DOHH2 (cell line): ENCODE measurements at regions not wholly inside any gene's neighbourhood (a gene's known extent, or its start where the extent isn't known, plus 50 kb on each side); places are given as distances from the start of the nearest gene placed in this dataset.

Source experiments
- H3F3A ChIP-seq: fragments of 200-600 bp; sonication (generic), shearing (Covaris generic); 2 replicates; pipeline ENCODE4 v1.6.0; 2016; ENCODE audit warnings: antibody characterized with exemption, mild to moderate bottlenecking; ENCODE audit not compliant: control insufficient read depth, insufficient read depth
- H3K27ac ChIP-seq: fragments of 200-600 bp; sonication (generic); 2 replicates; pipeline ENCODE4 v1.5.1; 2014; ENCODE audit warnings: low read depth, mild to moderate bottlenecking, low read length, moderate library complexity
- H3K27me3 ChIP-seq: fragments of 200-600 bp; sonication (generic); 2 replicates; pipeline ENCODE4 v1.6.1; 2014; ENCODE audit warnings: mild to moderate bottlenecking, low read length, mixed read lengths; ENCODE audit not compliant: control insufficient read depth
- H3K36me3 ChIP-seq: fragments of 200-600 bp; sonication (generic); 2 replicates; pipeline ENCODE4 v1.6.1; 2014; ENCODE audit warnings: mild to moderate bottlenecking, low read length, moderate library complexity, mixed read lengths; ENCODE audit not compliant: control insufficient read depth
- H3K4me1 ChIP-seq: fragments of 200-600 bp; sonication (generic); 2 replicates; pipeline ENCODE4 v1.6.1; 2014; ENCODE audit warnings: mild to moderate bottlenecking, low read length, mixed read lengths; ENCODE audit not compliant: control insufficient read depth
- H3K4me2 ChIP-seq: fragments of 200-600 bp; sonication (generic); 2 replicates; pipeline ENCODE4 v1.6.0; 2014; ENCODE audit warnings: mild to moderate bottlenecking, low read length, moderate library complexity
- H3K4me3 ChIP-seq: fragments of 200-600 bp; sonication (generic); 2 replicates; pipeline ENCODE4 v1.5.1; 2014; ENCODE audit warnings: mild to moderate bottlenecking, low read length, mixed read lengths
- H3K79me2 ChIP-seq: fragments of 200-600 bp; sonication (generic); 2 replicates; pipeline ENCODE4 v1.6.1; 2014; ENCODE audit warnings: mild to moderate bottlenecking, low read length, mixed read lengths; ENCODE audit not compliant: control insufficient read depth
- H3K9me2 ChIP-seq: fragments of 200-600 bp; sonication (generic); replicated peaks from 2 replicates; pipeline ENCODE4 v1.6.1; 2014; ENCODE audit warnings: mild to moderate bottlenecking, low read length, mixed read lengths; ENCODE audit not compliant: control insufficient read depth
- H3K9me3 ChIP-seq: fragments of 200-600 bp; sonication (generic); 2 replicates; pipeline ENCODE4 v1.6.1; 2014; ENCODE audit warnings: antibody characterized with exemption, low read length, mixed read lengths; ENCODE audit not compliant: control insufficient read depth, insufficient read depth
- H4K20me1 ChIP-seq: fragments of 200-600 bp; sonication (generic); 2 replicates; pipeline ENCODE4 v1.6.0; 2014; ENCODE audit warnings: low read depth, mild to moderate bottlenecking, antibody characterized with exemption, low read length, moderate library complexity; ENCODE audit not compliant: control insufficient read depth, insufficient read depth
- CTCF ChIP-seq: fragments of 200-600 bp; sonication (generic); IDR thresholded peaks from one replicate; pipeline ENCODE4 v1.5.1; 2014; ENCODE audit warnings: antibody characterized with exemption, mild to moderate bottlenecking, low read depth, low read length; ENCODE audit not compliant: poor library complexity, severe bottlenecking
- EZH2phosphoT487 ChIP-seq: fragments of 200-600 bp; sonication (generic); IDR thresholded peaks from 2 replicates; pipeline ENCODE4 v1.6.1; 2017; ENCODE audit warnings: borderline replicate concordance, mild to moderate bottlenecking, antibody characterized with exemption, low read length, moderate library complexity, mixed read lengths

GRCh38 chr10:125296598-125296997 lies 136.2 kb upstream of the CTBP2 start:
- H3K27ac ChIP-seq = no peak overlapping the region

DNA sequence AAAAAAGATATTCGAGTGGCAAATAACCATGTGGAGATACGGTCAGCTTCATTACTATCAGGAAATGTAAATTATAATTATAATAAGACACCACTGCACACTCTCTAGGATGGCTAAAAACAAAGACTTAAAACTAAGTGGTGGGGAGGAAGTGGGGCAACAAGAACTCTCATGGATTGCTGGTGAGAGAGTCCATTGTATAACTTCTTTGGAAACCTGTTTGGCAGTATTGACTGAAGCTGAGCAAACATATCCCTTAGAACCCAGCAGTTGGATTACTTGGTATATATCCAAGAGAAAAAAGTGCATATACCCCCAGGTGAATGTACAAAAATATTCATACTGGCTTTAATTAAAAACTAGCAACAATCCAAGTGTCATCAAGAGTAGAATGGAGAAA lies 133.7 kb upstream of the CTBP2 start:
- Histone ChIP-seq H3K27ac (no peak overlapping the region), H3K79me2 (no peaks in the 10 kb centered on the region)

More at GRCh38 chr10:125296598-125296997, 136.2 kb upstream of the CTBP2 start:
- Histone ChIP-seq H3K9me2 (no peaks in the 10 kb centered on the region), H3K79me2 (no peaks in the 10 kb centered on the region), H3K4me1 (no peaks in the 10 kb centered on the region), H3K36me3 (no peaks in the 10 kb centered on the region), H3K9me3 (no peaks in the 10 kb centered on the region), H3K4me3 (no peak overlapping the region), H3K4me2 (no peak overlapping the region), H3F3A (no peaks in the 10 kb centered on the region), H4K20me1 (no peaks in the 10 kb centered on the region), H3K27me3 (no peaks in the 10 kb centered on the region)
- TF ChIP-seq CTCF (no peak), EZH2phosphoT487 (no peak)

GRCh38 chr10:125291836-125292235 lies 131.5 kb upstream of the CTBP2 start:
- Histone ChIP-seq H3K9me3 (no peaks in the 10 kb centered on the region), H3K9me2 (no peaks in the 10 kb centered on the region), H3K4me1 (no peaks in the 10 kb centered on the region), H3K4me2 (no peak overlapping the region), H3K27ac (no peak overlapping the region), H3K79me2 (no peaks in the 10 kb centered on the region), H3F3A (no peaks in the 10 kb centered on the region), H4K20me1 (no peaks in the 10 kb centered on the region), H3K4me3 (no peak overlapping the region), H3K27me3 (no peaks in the 10 kb centered on the region), H3K36me3 (no peaks in the 10 kb centered on the region)
- TF ChIP-seq EZH2phosphoT487 (no peak), CTCF (no peak)

More for the DNA sequence above, 133.7 kb upstream of the CTBP2 start:
- Histone ChIP-seq H3K9me3 (no peaks in the 10 kb centered on the region), H3K4me3 (no peak overlapping the region), H3K4me1 (no peaks in the 10 kb centered on the region), H3F3A (no peaks in the 10 kb centered on the region), H3K27me3 (no peaks in the 10 kb centered on the region), H3K9me2 (no peaks in the 10 kb centered on the region), H3K4me2 (no peak overlapping the region), H4K20me1 (no peaks in the 10 kb centered on the region), H3K36me3 (no peaks in the 10 kb centered on the region)
- TF ChIP-seq CTCF = no peak
- no peak for TF ChIP-seq EZH2phosphoT487

GRCh38 chr10:125289461-125289860 lies 129.1 kb upstream of the CTBP2 start:
- H3K9me3 ChIP-seq = no peaks in the 10 kb centered on the region; the same call in 1 of the 2 replicates
- H3K9me2 ChIP-seq = no peaks in the 10 kb centered on the region
- no peaks in the 10 kb centered on the region for H3K27me3 ChIP-seq
- no peak for TF ChIP-seq EZH2phosphoT487
- TF ChIP-seq CTCF = no peak
- no peaks in the 10 kb centered on the region for H4K20me1 ChIP-seq
- H3K27ac ChIP-seq = no peak overlapping the region
- H3K79me2 ChIP-seq = no peaks in the 10 kb centered on the region
- no peak overlapping the region for H3K4me3 ChIP-seq
- H3K4me1 ChIP-seq = peaks cover 4% of the 10 kb centered on the region
- no peaks in the 10 kb centered on the region for H3K36me3 ChIP-seq
- H3F3A ChIP-seq = no peaks in the 10 kb centered on the region
- no peak overlapping the region for H3K4me2 ChIP-seq
